GM19351 (cell line): ENCODE measurements at regions not wholly inside any gene's neighbourhood (a gene's known extent, or its start where the extent isn't known, plus 50 kb on each side); places are given as distances from the start of the nearest gene placed in this dataset.

Experiments used
- ATAC-seq: cut with Tn5 transposase; IDR thresholded peaks from one replicate; pipeline ENCODE4 v1.9.1; 2021; ENCODE audit warnings: mild to moderate bottlenecking, moderate library complexity; ENCODE audit not compliant: unreplicated experiment

DNA sequence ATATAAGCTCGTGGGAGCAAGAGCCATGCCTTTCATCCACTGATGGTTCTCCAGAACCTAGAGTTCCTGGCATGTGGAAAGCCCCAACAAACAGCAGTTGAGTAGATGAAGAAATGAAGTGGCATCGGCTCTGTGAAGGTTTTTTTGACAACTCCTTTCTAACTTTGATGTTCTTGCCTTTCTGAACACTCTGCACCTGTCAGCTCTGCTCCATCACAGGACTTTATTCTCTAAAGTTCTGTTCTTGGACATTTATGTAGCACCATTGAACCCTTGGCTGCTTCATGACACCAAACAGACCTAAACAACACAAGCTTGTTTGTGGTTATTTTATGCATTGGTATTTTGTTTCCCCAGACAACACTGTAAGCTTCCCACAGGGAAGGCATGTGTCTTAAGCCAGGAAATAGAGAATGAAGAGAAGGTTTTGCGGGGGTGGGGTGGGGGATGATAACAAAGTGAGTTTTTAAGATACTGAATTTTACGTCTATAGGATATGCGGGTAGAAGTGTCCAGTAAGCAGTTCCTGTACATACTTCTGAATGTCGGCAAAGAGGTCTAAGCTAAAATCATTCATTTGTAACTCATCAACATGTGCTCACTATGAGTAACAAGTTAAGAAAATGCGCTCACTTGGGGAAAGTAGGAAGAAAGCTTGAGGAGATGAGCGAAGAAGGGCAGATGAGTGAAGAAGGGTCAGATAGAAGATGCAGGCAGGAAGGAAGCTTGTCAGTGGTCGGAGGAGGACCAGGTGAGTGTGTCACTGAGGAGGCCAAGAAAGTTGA, 146.0 kb upstream of the PLEKHG7 start:
- no peak for ATAC-seq

DNA sequence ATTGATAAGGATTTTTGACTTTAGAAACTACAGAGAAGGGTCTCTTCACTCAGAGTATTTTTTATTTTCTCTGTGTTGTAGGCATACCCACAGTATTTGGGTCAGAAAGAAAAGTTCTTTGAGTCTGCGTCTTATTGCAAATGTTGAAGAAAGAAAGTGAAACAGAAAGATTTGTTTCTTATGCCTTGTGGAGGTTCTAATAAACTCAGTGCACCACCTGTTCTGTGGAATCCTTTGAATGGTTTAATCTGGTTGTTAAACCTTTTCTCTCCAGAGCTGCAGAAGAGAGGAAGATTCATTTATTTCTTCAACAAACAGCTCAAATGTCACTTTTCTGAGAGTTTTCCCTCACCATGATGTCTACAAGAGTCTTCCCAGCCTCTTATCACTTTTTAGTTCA, 146.6 kb upstream of the PLEKHG7 start:
- ATAC-seq: peak; percentile 29

DNA sequence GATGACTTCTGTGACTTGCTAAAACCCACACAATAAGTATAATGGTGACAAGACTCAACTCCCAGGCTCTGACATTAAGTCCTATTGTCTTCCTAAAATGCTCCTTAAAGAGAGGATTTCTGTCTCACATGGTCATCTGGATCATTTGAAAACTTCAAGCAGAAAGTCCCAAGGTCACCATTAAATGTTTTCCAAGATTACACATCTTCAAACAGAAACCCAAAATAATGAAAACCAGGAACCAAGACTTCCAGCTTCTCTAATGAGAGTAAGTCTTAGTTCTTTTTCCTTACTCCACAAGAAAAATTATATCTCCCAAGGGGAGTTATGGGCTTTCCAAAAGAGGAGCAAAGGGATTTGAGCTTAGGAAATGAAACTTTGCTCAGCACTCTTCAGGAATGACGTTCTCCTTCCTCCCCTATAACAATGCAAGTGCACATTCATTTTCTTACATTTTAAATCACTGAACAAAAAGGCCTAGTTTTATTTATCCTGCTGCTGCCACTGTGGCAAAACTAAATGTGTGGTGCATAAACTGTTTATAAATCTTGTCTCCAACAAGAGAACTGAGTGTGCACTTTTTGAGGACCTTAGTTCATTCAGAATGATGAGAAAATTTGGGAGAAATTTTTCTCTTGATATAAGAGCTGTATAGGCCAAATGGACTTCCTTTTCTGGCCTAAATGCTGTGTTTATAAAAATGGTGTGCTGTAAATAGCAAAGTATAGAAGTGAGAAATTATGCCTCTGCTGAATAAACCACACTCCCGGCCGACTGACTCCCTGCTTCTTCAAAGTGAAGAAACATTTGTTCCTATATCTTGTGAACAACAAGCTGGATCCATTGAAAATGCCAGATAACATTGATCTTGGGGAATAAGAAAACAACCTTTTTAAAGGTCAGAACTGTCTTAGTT, 148.4 kb upstream of the PLEKHG7 start:
- no peak for ATAC-seq

DNA sequence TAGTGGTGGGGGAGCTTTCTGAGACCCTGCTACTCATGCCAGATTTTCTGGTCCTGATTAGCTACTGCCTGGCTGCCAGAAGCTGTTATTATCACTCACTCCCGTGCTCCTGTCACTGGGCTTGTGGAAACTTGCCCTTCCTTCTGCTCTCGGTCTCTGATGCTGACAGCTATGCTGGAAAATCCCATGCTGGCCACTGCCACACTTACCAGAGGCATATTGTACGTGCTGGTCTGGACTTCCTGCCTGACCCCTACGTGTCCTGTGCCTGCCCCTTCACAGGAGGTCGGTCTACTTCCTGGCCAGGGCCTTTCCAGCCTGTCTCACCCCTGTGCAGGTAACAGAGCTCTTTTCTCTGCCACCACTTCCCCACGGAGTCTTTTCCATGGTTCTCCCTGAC, 149.4 kb upstream of the PLEKHG7 start:
- ATAC-seq: no peak

DNA sequence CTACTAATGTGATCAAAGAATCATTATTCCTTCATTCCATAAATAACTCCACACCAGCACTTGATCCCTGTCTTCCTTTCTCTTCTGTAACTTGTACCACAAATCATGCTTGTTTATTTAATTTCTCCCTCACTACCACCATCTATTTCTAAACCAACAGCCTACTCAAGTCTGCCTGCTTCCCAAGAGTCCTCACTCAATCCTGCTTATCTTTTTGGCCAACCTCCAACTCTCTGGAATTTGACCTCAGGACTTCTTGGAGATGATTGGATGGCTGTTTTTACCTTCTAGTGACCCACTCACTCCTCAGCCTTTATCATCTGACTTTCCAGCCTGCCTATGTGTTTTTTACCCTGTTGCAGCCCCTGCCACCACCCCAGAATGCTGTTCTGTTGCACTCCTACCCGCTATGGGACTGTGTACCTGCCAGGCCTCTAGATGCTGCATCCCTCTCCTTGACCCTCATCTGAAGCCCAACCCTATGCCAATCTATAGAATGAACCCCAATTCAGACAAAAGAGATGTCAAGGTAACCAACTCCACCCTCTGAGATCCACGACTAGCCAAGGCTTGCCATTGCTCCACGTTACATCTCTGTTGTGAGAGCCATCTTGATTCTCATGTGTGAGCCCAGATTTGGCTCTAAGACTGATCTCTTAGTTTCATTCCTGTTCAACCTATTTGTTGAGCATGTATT, 150.2 kb upstream of the PLEKHG7 start:
- no peak for ATAC-seq

DNA sequence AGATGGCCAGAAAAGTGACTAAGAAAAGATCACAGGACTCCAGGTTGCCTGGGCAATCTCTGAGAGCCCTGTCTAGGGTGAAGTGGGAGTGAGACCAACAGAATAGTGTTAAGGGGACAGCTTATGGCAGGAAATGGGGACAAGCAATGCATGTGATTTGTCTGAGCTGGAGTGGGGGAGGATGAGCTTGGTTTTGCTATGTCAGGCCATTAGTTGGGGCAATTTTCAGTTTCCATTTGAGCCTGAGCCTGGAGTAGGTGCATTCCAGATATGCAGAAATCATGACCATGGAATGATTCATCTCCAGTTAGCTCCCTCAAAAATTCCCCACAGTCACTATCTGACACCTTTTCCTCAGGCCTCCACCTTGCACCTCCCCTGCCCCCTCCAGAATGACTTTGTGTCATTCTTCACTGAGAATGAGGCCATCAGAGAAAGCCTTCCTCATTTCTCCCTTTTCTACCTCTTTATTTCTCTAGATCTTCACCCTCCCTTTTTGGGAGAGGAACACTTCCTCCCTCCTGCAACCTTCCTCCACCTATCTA, 150.9 kb upstream of the PLEKHG7 start:
- ATAC-seq: peak; percentile 64

DNA sequence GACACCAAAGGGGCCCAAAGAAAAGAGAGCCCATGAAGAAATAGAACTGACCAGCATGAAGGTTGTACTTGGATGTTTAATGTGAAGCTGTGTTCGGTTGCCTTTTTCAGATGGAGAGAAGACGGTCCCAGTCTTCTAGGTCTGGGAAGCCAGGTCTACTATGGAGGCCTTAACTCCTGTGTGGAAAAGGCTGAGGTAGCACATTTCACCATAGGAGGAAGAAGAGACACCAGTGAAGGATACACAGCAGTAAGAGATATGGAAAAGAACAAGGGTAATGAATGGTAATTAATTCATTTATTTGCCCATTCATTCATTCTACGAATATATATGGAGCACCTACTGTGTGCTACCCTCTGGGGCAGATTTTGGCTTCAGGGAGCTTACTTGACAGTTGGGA, 151.6 kb upstream of the PLEKHG7 start:
- ATAC-seq: no peak

DNA sequence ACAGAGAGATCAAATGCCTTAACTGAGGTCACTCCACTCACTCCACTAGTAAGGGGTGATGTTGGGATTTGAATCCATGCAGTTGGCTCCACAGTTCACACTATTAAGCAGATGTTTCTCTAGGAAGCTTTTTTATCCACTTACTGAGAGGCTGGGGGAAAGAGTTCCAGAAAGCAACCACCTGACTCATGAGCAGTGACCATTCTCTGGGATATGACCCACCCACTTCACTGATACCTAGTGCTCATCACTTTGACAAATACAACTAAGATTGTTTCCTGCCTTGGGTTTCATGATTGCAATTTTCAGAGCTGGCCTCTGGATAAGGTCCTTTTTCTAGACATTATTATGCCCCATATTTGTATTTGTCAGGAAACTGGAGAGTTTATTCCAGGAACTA, 152.1 kb upstream of the PLEKHG7 start:
- no peak for ATAC-seq

DNA sequence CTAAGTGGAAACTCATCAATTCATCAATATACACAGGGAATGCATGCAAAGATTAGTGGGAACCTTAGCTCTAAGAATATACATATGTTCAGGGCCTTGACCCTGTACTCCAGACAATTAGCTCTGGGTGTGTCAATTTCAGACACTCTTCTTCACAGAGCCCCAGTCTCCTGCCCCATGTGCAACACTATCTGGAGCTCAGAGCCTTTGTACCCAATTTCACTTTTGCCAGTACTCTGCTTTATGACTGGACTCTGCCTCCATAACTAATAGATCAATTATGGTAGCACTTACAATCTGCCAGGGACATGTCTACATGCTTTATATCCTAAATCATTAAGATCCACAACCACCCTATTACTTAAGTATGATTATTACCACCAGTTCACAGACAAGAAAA, 152.5 kb upstream of the PLEKHG7 start:
- ATAC-seq: no peak

DNA sequence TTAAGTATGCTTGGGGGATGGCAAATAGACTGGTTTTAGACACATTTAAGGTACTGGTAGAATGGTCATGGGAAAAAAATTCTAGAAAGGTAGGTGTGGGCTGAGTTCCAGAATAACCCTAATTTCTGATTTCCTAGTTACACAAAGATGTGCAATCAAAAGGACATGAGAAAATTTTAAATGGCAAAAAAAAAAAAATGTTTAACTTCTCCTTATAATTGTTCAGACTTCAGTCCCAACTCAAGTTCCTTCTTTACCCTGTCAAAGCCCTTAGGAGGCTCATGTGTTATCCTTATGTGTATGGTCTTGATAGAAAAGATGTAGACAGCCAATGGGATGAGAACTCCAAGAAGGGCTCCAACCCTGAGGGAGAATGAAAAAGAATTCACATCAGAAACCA, 153.3 kb upstream of the PLEKHG7 start:
- no peak for ATAC-seq

DNA sequence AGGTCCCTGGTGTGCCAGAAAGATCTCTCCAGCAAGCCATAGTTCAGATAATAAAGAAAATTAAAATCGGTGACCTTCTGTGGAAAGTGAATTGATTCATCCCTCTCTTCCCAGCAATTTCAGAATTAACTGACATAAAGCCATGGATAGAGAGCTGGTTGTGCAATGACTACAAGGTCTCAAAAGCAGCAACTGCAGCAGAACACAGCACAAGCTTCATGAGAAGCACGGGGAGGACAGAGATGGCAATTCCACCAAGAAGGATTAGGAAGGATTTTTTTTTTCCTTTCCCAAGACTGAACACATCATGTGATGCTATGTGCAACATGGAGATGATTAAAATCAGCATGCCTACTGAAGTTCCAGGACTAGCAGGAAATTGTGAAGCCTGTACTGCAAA, 154.9 kb upstream of the PLEKHG7 start:
- ATAC-seq: no peak

DNA sequence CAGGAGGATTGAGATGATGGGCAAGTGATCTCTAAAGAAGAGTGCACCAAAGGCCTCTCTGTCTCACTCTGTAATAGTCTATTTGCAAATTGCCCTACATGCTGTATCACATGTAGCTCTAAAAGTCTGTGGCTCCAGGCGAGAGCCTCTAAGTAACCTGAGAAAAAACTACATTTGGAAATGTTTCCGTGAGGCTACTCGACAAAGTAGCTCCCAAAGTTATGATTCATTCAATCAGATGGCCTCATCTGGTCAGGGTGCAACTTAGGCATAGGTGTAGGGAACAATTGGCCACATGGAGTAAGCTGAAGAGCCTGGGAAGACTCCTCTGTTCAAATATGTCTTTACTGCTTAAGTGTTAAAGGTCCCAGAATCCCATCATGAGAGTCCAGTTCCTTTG, 155.4 kb upstream of the PLEKHG7 start:
- no peak for ATAC-seq

DNA sequence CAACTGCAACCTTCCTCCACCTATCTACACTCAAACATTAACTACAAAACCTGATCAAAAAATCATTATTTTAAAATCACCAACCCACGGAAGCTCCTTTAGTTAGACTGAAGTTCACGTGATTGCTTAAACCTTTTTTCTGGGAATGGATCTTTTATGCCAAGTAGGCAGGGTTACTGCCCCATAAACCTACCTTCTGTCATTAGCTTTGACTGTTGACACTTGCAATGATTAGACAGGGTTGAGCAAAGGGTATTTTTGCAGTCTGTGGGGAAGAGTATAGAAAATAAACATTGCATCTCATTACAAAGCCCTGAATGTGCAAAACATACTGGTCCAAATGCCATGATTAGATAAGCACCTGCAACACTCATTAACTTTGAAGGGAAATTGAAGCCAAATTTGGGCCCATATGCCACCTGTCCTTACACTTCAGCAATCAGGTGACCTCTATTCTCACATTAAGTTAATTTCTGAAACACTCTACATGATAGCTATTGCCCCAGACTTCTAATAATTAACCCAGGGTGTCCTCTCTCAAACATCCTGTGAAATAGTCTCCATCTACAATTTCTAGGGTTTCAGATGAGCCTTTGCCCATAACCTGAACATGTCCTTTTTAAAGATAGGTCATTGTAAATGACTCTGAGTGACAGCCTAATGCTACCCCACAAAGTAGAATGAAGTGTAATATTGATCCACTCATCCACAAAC, 156.0 kb upstream of the PLEKHG7 start:
- ATAC-seq: no peak

DNA sequence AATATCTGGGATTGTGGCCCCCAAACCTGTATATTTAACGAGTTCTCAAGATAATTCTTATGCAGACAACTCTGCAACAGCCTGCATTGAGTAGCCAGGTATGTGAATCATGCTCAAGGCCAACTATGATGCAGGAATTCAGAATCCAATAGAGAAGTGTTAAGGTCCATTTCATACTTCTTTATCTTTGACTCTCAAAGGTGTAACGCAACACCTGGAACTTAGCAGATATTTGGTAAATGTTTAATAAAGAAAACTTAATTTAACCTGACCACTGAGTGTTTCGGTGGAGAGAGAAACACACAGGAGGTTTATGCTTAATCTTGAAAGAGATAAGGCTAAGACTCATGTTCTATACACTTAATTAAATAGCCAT, 156.5 kb upstream of the PLEKHG7 start:
- ATAC-seq: no peak

DNA sequence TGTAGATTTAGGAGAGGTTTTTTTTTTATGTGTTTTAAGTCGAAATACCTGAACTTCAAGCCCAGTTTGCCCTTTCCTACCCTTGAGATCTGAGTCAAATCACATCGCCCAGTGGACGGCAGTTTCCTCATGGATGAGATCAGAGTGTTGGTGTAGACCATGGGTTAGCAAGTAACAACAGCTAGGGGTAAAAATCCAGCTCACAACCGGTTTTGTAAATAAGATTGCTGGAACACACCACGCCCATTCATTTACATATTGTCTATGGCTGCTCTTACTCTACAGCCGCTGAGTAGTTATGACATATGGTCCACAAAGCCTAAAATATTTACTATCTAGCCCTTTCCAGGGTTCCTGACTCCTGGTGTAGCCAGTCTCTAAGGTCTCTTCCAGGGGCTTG, 158.5 kb upstream of the PLEKHG7 start:
- no peak for ATAC-seq

DNA sequence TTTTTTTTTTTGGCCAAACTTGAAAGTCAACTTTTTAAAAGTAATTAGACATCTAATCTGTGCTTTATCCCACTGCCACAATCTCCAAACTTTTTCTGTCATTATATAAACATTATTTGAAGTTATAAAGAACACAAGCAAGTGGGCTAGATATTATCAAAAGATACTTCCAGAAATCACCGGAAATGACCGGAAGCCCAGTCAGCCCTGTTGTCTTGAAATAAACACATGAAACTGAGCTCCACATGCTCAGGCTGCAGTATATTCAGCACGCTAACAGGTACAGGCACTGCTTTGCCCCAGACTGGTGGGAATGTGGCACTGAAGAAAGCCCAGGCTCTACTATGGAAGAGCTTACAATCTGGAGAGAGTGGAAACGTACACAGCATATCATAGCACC, 158.9 kb upstream of the PLEKHG7 start:
- ATAC-seq: no peak

DNA sequence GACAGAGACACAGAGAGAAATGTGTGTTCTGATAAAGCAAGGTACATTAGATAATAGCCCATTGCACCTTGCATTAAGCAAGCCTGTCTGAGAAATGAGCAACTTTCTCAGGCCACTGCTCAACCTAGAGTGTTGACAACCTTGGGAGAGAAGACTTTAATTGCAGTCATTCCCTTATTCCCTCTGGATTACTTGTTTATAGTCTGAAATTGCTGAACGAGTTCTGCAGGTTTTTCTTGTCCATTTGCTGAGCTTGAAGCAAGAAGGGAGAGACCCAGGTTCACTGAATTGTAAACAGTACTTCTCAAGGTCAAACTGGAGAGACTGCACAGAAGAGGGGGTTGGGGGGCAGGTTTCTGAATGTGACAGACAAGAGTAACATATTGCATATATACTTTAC, 159.4 kb upstream of the PLEKHG7 start:
- ATAC-seq: no peak

DNA sequence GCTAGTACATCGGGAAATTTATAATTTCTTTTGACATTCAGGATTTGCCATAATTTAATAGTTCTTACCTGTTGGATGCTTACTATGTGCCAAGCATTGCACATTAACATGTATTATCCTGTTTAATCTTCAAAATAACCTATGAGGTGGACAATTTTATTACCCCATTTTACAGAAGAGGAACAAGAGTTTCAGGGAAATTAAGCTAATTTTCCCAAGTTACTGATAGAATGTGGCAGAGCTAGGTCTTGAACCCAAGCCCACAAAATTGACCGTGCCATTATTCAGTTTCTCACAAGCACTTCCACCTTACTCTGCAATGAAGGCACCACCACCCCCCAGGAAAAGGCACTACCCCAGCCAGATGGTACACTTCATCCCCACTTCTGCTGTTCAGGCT, 161.1 kb upstream of the PLEKHG7 start:
- ATAC-seq: no peak

DNA sequence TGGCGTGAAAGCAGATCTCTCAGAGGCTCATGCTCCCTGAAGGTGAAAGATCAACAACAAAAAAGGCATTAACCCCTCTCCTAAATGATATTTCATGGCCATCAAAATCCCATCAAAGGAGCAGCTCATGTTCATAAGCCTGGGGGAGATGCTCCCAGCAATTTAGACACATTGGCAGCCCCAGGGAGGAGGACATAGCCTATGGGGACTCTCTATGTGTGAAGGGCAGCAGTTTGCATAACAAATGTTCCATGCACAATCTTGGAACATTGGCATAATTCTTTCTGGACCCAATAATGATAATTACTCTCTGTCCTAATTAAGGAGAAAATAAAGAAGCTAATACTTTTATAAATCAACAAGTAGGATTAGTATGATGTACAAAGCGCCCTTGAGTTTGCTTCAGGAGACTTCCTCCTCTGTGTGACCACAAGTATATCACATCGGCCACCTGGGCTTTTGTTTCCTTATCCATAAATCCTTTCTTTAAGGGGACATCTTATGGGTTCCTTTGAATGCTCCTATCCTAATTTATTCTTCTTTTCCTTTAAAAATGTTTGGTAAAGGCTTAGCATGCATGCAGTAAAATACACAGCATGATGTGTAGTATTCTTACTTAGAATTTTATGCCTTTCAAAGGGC, 161.9 kb upstream of the PLEKHG7 start:
- no peak for ATAC-seq
